Fibroblast of lung (primary cell): ENCODE measurements at regions not wholly inside any gene's neighbourhood (a gene's known extent, or its start where the extent isn't known, plus 50 kb on each side); places are given as distances from the start of the nearest gene placed in this dataset.

ENCODE experiments used
- EZH2 ChIP-seq: IDR thresholded peaks from 2 replicates; pipeline ENCODE4 v1.5.1; 2012; ENCODE audit warnings: low read length, control low read depth, mild to moderate bottlenecking; ENCODE audit errors: missing control alignments
- TF ChIP-seq, protein P1 (sequence below), 2 donors: IDR thresholded peaks in 1 of 2; conservative IDR thresholded peaks in 1 of 2; 1 replicate in 1 of 2; 2 replicates in 1 of 2; pipeline ENCODE4 v1.5.1; 2011 to 2012; ENCODE audit warnings: low read length in 2 of 2, control low read depth in 1 of 2, inconsistent platforms in 1 of 2, low read depth in 1 of 2, mild to moderate bottlenecking in 1 of 2

DNA sequence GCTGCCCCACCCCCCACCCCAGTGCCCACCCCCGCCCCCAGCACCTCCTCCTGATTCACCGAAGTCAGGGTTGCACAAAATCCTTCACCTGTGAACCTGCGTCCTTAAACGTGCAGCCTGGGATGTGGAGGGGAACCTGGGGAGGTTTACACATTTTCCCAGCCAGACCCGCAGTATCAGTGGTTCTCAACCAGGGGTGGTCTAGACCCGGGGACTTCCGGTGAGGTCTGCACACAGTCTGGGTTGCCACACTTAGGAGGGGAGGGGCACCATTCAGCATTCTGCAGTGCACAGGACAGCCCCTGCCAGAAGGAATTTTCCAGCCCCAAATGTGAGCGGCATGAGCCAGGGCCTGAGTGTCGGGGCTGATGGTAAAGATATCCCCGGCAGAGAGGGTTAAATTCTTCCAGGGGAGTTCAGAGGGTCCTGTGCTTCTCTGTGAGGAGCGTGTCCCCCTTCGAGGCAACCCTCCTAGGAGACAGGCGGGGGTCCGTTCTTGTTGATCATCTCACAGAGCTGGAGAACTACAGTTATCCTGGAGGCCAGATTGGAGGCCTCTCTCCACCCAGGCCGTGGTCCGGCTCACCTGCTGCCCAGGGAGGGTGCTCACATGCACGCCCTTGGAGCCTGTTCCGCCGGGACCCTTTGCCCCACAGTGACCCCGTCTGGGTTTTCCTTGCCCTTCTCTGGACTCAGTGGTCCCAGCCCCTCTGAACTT lies 113.6 kb downstream of the SIK1 start:
- TF ChIP-seq, protein P1, sequence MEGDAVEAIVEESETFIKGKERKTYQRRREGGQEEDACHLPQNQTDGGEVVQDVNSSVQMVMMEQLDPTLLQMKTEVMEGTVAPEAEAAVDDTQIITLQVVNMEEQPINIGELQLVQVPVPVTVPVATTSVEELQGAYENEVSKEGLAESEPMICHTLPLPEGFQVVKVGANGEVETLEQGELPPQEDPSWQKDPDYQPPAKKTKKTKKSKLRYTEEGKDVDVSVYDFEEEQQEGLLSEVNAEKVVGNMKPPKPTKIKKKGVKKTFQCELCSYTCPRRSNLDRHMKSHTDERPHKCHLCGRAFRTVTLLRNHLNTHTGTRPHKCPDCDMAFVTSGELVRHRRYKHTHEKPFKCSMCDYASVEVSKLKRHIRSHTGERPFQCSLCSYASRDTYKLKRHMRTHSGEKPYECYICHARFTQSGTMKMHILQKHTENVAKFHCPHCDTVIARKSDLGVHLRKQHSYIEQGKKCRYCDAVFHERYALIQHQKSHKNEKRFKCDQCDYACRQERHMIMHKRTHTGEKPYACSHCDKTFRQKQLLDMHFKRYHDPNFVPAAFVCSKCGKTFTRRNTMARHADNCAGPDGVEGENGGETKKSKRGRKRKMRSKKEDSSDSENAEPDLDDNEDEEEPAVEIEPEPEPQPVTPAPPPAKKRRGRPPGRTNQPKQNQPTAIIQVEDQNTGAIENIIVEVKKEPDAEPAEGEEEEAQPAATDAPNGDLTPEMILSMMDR (conservative IDR thresholded peaks at IDR 0.05 in 1 of 2, IDR thresholded peaks at IDR 0.05 in 1 of 2; ENCODE audit: low read depth in 1 of 2, low read length in 2 of 2) = no peak
- no peak for TF ChIP-seq EZH2
